ENCODE measurements at regions not wholly inside any gene's neighbourhood (a gene's known extent, or its start where the extent isn't known, plus 50 kb on each side); places are given as distances from the start of the nearest gene placed in this dataset.

GRCh38 chr15:47184003-47184907 is 533.0 kb upstream of the SEMA6D start:
- DNase-seq: no peak

- no peak for DNase-seq
Observed at GRCh38 chr15:47184908-47185801, 532.1 kb upstream of the SEMA6D start.

- no peak for DNase-seq
Observed at GRCh38 chr15:47186075-47186474, 531.2 kb upstream of the SEMA6D start.

- DNase-seq: no peak
Observed at GRCh38 chr15:47188758-47189507, 528.4 kb upstream of the SEMA6D start.

- peak; percentile 17 for DNase-seq
Observed at GRCh38 chr15:47194718-47195117, 522.6 kb upstream of the SEMA6D start.

- DNase-seq: peak; percentile 86
Observed at GRCh38 chr15:47196048-47196447, 521.3 kb upstream of the SEMA6D start.

- DNase-seq: no peak
Observed at GRCh38 chr15:47203993-47204392, 513.3 kb upstream of the SEMA6D start.

- DNase-seq: no peak
Observed at GRCh38 chr15:47206358-47206978, 510.8 kb upstream of the SEMA6D start.

- no peak for DNase-seq
Observed at GRCh38 chr15:47209591-47209990, 507.7 kb upstream of the SEMA6D start.

GRCh38 chr15:47212222-47213010 is 504.9 kb upstream of the SEMA6D start:
- no peak for DNase-seq

GRCh38 chr15:47213883-47214282 is 503.4 kb upstream of the SEMA6D start:
- DNase-seq: no peak

- DNase-seq: no peak
Observed at GRCh38 chr15:47218295-47218694, 499.0 kb upstream of the SEMA6D start.

GRCh38 chr15:47244361-47244760 is 472.9 kb upstream of the SEMA6D start:
- no peak for DNase-seq

- DNase-seq: peak; percentile 6
Observed at GRCh38 chr15:47246317-47246716, 471.0 kb upstream of the SEMA6D start.

GRCh38 chr15:47258521-47258920 is 458.8 kb upstream of the SEMA6D start:
- no peak for DNase-seq

- DNase-seq: no peak
Observed at GRCh38 chr15:47265686-47266085, 451.6 kb upstream of the SEMA6D start.

- no peak for DNase-seq
Observed at GRCh38 chr15:47266566-47266965, 450.7 kb upstream of the SEMA6D start.

GRCh38 chr15:47273864-47274263 is 443.4 kb upstream of the SEMA6D start:
- DNase-seq: no peak

- DNase-seq: no peak
Observed at GRCh38 chr15:47283246-47283645, 434.1 kb upstream of the SEMA6D start.

GRCh38 chr15:47288794-47289193 is 428.5 kb upstream of the SEMA6D start:
- no peak for DNase-seq

- no peak for DNase-seq
Observed at GRCh38 chr15:47289656-47290055, 427.6 kb upstream of the SEMA6D start.

- DNase-seq: no peak
Observed at GRCh38 chr15:47291767-47292166, 425.5 kb upstream of the SEMA6D start.

Data from NCI-H226 (cell line).